HL-60 (cell line): ENCODE measurements at regions not wholly inside any gene's neighbourhood (a gene's known extent, or its start where the extent isn't known, plus 50 kb on each side); places are given as distances from the start of the nearest gene placed in this dataset.

ENCODE experiments used
- DNase-seq, 2 experiments: peaks; one replicate each; pipeline ENCODE4 v3.0.0-alpha.2; 2010 to 2020; ENCODE audit warnings: low read depth in 1 of 2, low spot score in 1 of 2
- H3K27ac ChIP-seq: fragments of 250-450 bp; sonication (Bioruptor Pico); replicated peaks from 2 replicates; pipeline ENCODE4 v1.5.1; 2020; ENCODE audit warnings: mild to moderate bottlenecking, moderate library complexity
- H3K27me3 ChIP-seq: fragments of 250-450 bp; sonication (Bioruptor Pico); 2 replicates; pipeline ENCODE4 v1.5.1; 2021; ENCODE audit warnings: mild to moderate bottlenecking, moderate library complexity; ENCODE audit not compliant: insufficient read depth, poor library complexity, severe bottlenecking
- H3K4me3 ChIP-seq: replicated peaks from 2 replicates; pipeline ENCODE4 v1.5.1; 2011; ENCODE audit warnings: mild to moderate bottlenecking, control low read depth, low read length; ENCODE audit not compliant: insufficient read depth
- CTCF ChIP-seq: IDR thresholded peaks from one replicate; pipeline ENCODE4 v1.5.1; 2011; ENCODE audit warnings: low read length, control low read depth, inconsistent platforms; ENCODE audit not compliant: insufficient read depth
- GABPA ChIP-seq: IDR thresholded peaks from 2 replicates; pipeline ENCODE4 v1.6.1; 2012; ENCODE audit warnings: low read depth
- POLR2AphosphoS5 ChIP-seq: IDR thresholded peaks from 2 replicates; pipeline ENCODE4 v1.6.1; 2012; ENCODE audit warnings: low read depth
- REST ChIP-seq: IDR thresholded peaks from 2 replicates; pipeline ENCODE4 v1.6.1; 2012; ENCODE audit warnings: low read depth; ENCODE audit not compliant: insufficient replicate concordance
- SPI1 ChIP-seq: IDR thresholded peaks from 2 replicates; pipeline ENCODE4 v1.6.1; 2012; ENCODE audit warnings: low read depth, mild to moderate bottlenecking, borderline replicate concordance

DNA sequence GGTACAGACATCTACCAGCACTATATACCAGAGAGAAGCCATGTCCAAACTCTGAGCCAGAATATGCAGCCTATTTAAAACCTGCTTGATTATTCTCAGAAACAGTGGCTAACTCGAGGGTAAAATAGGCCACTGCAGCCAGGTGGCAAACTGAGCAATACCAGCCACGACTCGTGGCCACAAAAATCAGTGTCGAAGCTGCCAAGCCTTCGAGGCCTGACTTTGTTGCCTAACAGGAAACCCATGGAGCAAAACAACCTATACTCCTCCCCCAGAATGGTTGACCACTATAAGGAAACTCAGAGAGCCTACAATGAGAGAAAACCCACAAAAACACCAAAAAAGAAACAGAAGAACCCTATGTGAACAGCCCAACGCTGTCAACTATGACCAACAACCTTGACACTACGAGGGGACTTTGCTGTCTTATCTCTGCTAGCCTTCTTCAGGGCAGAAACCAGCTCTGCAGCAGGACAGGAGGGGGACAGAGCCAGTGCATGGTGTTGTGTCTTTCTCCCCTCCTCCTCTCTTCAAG, 133.8 kb downstream of the TMEM174 start:
- no peak overlapping the region for H3K4me3 ChIP-seq
- TF ChIP-seq GABPA, result no peak
- peak; percentile 40; the same call in 1 of the 2 replicates for TF ChIP-seq POLR2AphosphoS5
- no peaks in the 10 kb centered on the region for H3K27me3 ChIP-seq
- no peak for DNase-seq
- no peak overlapping the region for H3K27ac ChIP-seq

DNA sequence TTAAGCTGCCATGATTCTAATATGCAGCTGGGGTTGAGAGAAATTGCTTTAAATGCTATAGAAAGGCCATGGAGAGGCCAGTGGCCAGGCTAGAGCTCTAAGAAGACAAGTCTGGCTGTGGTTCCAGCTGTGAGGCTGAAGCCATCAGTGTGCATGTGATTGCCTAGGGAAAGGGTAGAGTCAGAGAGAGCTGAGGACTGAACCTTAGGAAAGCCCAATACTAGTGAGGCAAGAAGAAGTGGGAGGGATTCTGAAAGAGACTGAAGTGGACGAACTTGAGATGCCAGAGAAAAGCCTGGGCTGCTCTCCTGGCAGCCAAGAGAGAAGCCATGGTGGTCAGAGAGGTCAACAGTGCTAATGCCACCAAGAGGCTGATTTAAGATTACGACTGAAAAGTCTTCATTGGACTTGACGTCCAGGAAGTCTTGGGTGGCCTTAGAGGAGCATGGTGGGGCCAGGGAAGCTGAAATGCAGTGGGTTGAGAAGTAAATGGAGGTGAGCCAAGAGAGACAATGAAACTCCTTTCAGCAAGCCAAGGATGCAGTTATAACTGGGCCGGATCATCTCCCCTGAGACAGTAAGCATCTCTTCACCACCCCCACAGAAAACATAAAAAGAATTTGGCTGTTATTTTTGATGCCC, 133.2 kb downstream of the TMEM174 start:
- TF ChIP-seq CTCF (no peak), GABPA (no peak), REST (no peak), SPI1 (no peak), POLR2AphosphoS5 (no peak)
- H3K27me3 ChIP-seq, result no peaks in the 10 kb centered on the region
- H3K27ac ChIP-seq, result no peak overlapping the region
- no peak for DNase-seq
- no peak overlapping the region for H3K4me3 ChIP-seq

DNA sequence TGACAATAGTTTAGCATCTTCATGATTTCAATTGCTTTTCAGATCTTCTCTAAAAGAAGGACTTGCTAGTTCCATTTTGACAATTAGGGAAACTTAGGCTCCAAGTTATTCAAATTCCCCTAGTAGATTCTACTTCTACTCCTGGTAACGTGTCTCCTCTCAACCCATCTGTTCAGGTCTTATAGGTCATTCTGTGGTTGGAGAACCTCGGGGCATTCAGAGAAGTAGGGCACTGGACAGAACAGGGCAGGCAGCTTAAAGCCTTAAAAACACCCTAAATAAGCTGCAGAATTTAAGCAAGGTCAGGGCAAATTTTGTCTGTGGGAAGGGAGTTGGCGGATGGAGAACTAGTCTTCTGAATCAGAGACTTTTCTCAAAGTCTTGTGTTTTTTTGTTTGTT, 132.4 kb downstream of the TMEM174 start:
- Histone ChIP-seq H3K4me3 (no peak overlapping the region), H3K27me3 (no peaks in the 10 kb centered on the region), H3K27ac (no peak overlapping the region)
- TF ChIP-seq REST (no peak), GABPA (no peak), POLR2AphosphoS5 (no peak), CTCF (no peak), SPI1 (no peak)
- DNase-seq, result no peak

- H3K27me3 ChIP-seq, result peaks cover 2% of the 10 kb centered on the region
- no peak for DNase-seq
- TF ChIP-seq REST, result no peak
- TF ChIP-seq SPI1, result no peak
- no peak for TF ChIP-seq POLR2AphosphoS5
- no peak for TF ChIP-seq GABPA
- no peak for TF ChIP-seq CTCF
- H3K4me3 ChIP-seq, result no peak overlapping the region
- H3K27ac ChIP-seq, result no peak overlapping the region
These were observed 131.4 kb downstream of the TMEM174 start for GRCh38 chr5:73304381-73304780.
